ENCODE measurements at regions not wholly inside any gene's neighbourhood (a gene's known extent, or its start where the extent isn't known, plus 50 kb on each side); places are given as distances from the start of the nearest gene placed in this dataset.
"Not testable (repeated sequence)": the region's sequence is repeated elsewhere in the genome, so short reads cannot be mapped to it uniquely, and the experiment has no call there.

DNA sequence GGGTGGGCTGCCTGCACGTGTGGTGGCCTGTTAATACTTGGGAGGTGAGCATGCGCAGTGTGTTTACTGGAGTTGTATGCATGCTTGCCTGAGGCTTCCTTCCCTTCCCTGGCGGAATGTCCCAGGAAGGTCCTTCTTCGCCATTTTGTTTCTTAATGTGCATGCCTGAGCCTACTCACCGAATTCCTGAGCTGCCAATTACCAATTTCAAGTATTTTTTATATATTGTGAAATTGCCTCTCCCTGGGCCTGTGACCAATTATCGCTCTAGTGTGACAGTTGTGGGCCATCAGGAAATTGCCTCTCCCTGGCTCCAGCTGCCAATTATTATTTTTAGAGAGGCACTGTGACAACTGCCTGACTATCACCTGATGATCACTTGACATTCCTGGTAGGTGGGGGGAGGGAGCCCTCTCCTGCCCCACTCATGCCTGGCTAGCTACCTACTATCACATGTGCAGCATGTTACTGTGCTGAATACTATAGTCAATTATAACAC is 70.0 kb downstream of the FAM50B start:
- no peak for DNase-seq
- in situ Hi-C loops (cut with MboI; ENCODE audit: low pct_unique_long_range_greater_than_20kb, low sequenced_read_pairs), result no loop called here

DNA sequence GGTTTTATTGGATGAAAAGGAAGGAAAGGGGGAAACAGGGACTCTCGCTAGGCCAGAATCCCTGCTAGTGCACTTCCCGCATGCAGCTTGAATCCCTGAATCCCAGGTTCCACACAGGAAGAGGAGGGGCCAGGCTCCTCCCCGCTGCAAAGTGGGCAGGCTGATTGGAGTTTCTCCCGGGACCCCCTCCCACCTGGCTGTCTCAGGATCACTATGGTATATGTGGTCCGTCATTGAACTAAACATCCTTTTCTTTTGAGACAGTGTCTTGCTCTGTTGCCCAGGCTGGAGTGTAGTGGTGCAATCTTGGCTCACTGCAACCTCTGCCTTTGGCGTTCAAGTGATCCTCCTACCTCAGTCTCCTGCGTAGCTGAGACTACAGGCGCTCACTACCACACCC is 70.7 kb downstream of the FAM50B start:
- in situ Hi-C loops (cut with MboI; ENCODE audit: low pct_unique_long_range_greater_than_20kb, low sequenced_read_pairs), result no loop called here
- no peak for DNase-seq

DNA sequence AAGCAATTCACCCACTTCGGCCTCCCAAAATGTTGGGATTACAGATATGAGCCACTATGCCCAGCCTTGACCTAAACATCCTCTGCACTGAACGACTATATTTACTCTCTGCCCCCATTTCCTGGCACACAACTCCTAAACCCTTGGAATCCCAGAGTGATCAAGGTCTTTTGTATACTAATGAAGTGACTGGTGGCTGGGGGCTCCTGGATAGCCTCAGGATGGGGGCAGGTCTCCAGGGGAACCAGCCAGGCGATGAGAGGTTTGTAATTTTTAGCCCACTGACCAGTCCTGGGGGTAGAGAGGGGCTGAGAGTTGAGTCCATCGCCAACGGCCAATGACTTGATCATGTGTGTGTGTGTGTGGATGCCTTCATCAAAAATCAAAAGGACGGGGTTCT is 71.1 kb downstream of the FAM50B start:
- in situ Hi-C loops (cut with MboI; ENCODE audit: low pct_unique_long_range_greater_than_20kb, low sequenced_read_pairs), result no loop called here
- DNase-seq, result no peak

DNA sequence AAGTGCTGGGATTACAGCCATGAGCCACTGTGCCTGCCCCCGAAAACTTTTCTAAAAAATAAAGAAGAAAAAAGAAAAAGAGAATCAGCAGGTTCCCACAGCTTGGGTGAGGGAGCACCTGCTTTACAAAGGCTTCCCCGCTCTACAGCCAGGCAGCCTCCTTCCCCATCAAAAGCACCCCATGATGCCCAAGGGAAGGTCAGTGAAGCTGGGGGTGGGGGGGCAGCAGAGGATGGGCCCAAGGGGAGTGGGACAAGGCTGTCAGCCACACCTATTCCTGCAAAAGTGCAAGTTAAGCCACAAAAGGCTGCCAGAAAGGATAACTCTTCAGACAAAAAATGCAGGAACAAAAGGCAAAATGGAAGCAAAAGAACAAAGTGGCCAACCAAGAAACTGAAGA is 72.5 kb downstream of the FAM50B start:
- in situ Hi-C loops (cut with MboI; ENCODE audit: low pct_unique_long_range_greater_than_20kb, low sequenced_read_pairs), result no loop called here
- no peak for DNase-seq

DNA sequence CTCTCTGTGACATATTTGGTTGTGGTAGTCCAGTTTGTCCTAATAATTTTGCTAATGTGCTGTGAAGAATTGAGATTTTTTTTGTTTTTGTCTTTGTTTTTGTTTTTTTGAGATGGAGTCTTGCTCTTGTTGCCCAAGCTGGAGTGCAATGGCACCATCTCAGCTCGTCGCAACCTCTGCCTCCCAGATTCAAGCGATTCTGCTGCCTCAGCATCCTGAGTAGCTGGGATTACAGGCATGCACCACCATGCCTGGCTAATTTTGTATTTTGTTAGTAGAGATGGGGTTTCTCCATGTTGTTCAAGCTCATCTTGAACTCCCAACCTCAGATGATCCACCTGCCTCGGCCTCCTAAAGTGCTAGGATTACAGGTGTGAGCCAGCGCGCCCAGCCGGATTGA is 73.4 kb downstream of the FAM50B start:
- in situ Hi-C loops (cut with MboI; ENCODE audit: low pct_unique_long_range_greater_than_20kb, low sequenced_read_pairs); DNase-seq: not testable (repeated sequence)

GRCh38 chr6:3925223-3926149 is 76.3 kb downstream of the FAM50B start:
- in situ Hi-C loops (cut with MboI; ENCODE audit: low pct_unique_long_range_greater_than_20kb, low sequenced_read_pairs); DNase-seq: not testable (repeated sequence)

- in situ Hi-C loops (cut with MboI; ENCODE audit: low pct_unique_long_range_greater_than_20kb, low sequenced_read_pairs), result no loop called here
- DNase-seq, result no peak
These were observed 76.9 kb downstream of the FAM50B start for GRCh38 chr6:3926150-3926482.

GRCh38 chr6:3928111-3928510 is 78.9 kb downstream of the FAM50B start:
- in situ Hi-C loops (cut with MboI; ENCODE audit: low pct_unique_long_range_greater_than_20kb, low sequenced_read_pairs), result no loop called here
- no peak for DNase-seq

DNA sequence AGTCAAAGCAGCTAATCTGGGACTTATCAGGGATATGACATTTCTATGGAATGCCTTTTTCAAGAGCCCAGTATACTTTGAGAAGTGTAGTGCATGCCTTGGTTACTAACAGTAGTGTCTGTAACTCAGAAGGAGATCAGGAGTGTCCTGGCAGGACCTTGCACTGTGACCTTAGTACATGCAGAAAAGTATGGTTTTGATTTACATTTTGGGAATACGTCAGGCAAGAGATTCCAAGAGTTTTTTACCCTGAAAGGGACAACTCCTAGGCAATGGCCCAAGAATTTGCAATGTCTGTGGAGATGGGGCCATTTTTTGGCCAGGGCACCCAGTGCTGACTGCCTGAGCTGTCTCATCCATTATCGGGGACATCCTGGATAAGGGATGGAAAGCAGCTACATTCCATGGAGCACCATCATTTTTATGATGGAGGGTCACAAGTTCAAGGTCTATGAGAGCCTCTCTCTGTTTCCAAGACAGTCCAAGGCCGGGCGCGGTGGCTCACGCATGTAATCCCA is 80.2 kb downstream of the FAM50B start:
- DNase-seq, result no peak
- in situ Hi-C loops (cut with MboI; ENCODE audit: low pct_unique_long_range_greater_than_20kb, low sequenced_read_pairs), result no loop called here

- DNase-seq, result no peak
- in situ Hi-C loops (cut with MboI; ENCODE audit: low pct_unique_long_range_greater_than_20kb, low sequenced_read_pairs), result no loop called here
These were observed 88.3 kb downstream of the FAM50B start for GRCh38 chr6:3937438-3937837.

DNA sequence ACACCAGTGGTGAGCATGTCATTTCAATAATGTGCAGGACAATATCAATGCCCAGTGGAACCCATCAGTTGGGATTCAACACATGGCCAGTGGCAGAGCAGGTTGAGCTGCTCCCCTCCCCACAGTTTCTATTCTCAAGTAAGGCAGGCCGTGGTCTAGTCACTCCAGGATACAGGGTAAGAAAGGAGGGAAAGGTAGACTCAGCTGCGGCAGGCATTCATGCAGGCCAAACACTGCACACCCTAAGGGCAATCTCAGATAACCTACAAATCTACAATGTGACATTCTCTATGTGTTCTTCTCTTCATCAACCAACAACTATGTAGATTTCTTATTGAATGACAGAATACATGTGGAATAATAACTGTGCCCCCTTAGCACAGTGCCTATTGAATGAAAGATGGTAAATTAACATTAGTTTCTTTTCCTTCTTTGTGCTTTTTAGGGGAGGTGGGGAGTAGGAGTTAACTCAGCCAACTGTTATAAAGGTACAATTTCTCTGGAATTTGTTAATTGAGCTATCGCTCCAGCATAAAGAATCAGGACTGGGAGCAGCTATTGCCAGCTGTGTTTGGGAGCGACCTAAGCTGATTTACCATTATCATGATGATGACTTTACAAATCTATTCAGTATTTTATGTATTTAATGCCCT is 89.7 kb downstream of the FAM50B start:
- in situ Hi-C loops (cut with MboI; ENCODE audit: low pct_unique_long_range_greater_than_20kb, low sequenced_read_pairs), result no loop called here
- DNase-seq, result no peak

GRCh38 chr6:3939368-3939958 is 90.3 kb downstream of the FAM50B start:
- in situ Hi-C loops (cut with MboI; ENCODE audit: low pct_unique_long_range_greater_than_20kb, low sequenced_read_pairs), result no loop called here
- DNase-seq, result no peak

DNA sequence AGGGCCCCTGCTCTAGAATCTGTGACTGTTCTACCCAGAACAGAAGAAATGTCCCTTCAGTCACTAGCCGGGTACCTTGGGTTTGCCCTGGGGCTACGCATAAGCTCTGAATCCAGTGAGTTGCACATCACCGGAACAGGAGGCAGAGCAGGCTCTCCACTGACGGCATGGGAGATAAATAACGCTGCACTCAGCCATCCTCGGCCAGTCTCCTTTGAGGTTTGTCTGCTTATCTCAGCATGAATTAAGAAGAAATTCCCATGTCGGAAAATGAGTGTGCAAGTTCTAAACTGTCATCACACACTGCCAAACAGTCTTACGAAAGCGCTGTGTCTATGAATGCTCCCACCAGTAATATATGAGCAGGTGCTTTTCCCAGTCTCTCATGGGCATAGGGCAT is 90.8 kb downstream of the FAM50B start:
- DNase-seq, result no peak
- in situ Hi-C loops (cut with MboI; ENCODE audit: low pct_unique_long_range_greater_than_20kb, low sequenced_read_pairs), result no loop called here

GRCh38 chr6:3940703-3941102 is 91.5 kb downstream of the FAM50B start:
- in situ Hi-C loops (cut with MboI; ENCODE audit: low pct_unique_long_range_greater_than_20kb, low sequenced_read_pairs), result no loop called here
- DNase-seq, result no peak

- in situ Hi-C loops (cut with MboI; ENCODE audit: low pct_unique_long_range_greater_than_20kb, low sequenced_read_pairs), result no loop called here
- no peak for DNase-seq
These were observed 94.2 kb downstream of the FAM50B start for GRCh38 chr6:3943331-3943765.

- in situ Hi-C loops (cut with MboI; ENCODE audit: low pct_unique_long_range_greater_than_20kb, low sequenced_read_pairs), result no loop called here
- DNase-seq, result no peak
These were observed 95.1 kb downstream of the FAM50B start for GRCh38 chr6:3944246-3944645.

- in situ Hi-C loops (cut with MboI; ENCODE audit: low pct_unique_long_range_greater_than_20kb, low sequenced_read_pairs), result no loop called here
- no peak for DNase-seq
These were observed 97.6 kb downstream of the FAM50B start for GRCh38 chr6:3946778-3947177.

- in situ Hi-C loops (cut with MboI; ENCODE audit: low pct_unique_long_range_greater_than_20kb, low sequenced_read_pairs), result no loop called here
- no peak for DNase-seq
These were observed 99.7 kb downstream of the FAM50B start for GRCh38 chr6:3948866-3949265.

GRCh38 chr6:3949521-3949920 is 100.3 kb downstream of the FAM50B start:
- in situ Hi-C loops (cut with MboI; ENCODE audit: low pct_unique_long_range_greater_than_20kb, low sequenced_read_pairs), result no loop called here
- no peak for DNase-seq

DNA sequence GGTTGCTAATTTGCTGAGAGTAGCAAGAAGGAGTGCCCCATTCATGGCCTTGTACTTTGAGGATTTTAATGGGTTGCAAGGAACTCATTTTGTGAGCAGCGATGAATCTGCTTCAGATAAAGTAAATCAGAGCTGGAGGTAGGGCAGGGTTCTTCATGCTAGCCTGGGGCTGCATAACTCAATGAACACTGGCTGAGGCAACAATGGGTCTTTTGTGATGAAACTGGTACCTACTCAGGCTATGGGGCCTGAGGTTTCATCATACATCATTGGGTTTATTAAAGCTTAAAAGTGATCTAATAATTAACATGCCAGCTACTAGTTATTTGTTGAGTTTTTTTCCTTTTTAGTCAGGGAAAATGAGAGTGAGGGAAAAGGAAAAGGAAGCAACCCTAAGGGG is 106.9 kb downstream of the FAM50B start:
- in situ Hi-C loops (cut with MboI; ENCODE audit: low pct_unique_long_range_greater_than_20kb, low sequenced_read_pairs), result no loop called here

More for the DNA sequence above, 106.9 kb downstream of the FAM50B start:
- DNase-seq, result no peak

Data from KBM-7 (cell line).